ENCODE measurements at regions not wholly inside any gene's neighbourhood (a gene's known extent, or its start where the extent isn't known, plus 50 kb on each side); places are given as distances from the start of the nearest gene placed in this dataset.

DNA sequence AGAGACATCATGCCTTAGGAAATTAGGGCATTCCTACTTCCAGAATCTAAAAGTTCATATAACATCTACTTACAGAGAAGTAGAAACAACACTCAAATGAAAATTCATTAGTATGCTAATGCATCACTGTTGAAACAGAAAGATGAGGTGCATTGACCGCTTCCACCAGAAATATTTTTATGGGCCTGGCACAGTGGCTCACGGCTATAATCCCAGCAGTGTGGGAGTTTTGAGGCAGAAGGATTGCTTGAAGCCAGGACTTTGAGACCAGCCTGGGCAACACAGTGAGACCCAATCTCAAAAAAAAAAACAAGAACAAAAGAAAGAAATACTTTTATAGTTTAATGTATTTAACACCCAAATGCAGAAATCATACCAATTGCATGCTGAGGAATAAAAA, 220.9 kb downstream of the SKIDA1 start:
- Histone ChIP-seq H3K27ac (no peak overlapping the region), H3K4me3 (no peak overlapping the region), H3K4me1 (replicated peaks in 1 of 2) (no peaks in the 10 kb centered on the region)
- in situ Hi-C loops (cut with MboI; ENCODE audit: low pct_unique_long_range_greater_than_20kb in 2 of 9, low sequenced_read_pairs in 9 of 9, unreplicated experiment in 9 of 9) = loop anchor here in 2 of 9 experiments (25.0 kb wide), 2 partner anchors 108 to 633 kb away; no protein-coding TSS in a partner anchor
- no peak for ATAC-seq (replicated peaks in 6 of 8)
- 83 to 100% (median 100%) methylated on average over 1 to 2 of the region's 2 CpGs; no CpG with 5 or more reads in 2 of the 10 experiments for WGBS, 10 experiments

DNA sequence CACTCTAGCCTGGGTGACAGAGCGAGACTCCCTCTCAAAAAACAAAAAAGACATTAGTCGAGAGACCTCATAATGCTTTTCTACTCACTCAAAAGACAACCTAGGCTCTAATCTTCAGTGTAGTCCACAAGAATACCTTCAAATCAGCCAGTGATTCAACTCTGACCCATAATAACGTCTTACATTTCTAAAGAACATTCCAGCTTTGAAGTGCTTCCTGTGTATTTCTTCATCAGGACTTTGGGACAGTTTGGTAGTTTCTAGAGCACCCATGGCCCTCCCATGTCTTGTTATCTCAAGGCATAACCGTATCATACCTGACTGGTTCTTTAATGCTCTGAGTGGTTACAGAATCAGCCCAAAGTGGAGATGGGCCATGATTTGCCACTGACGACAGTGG, 221.3 kb downstream of the SKIDA1 start:
- H3K27ac ChIP-seq = no peak overlapping the region
- in situ Hi-C loops (cut with MboI; ENCODE audit: low pct_unique_long_range_greater_than_20kb in 2 of 9, low sequenced_read_pairs in 9 of 9, unreplicated experiment in 9 of 9) = loop anchor here in 2 of 9 experiments (25.0 kb wide), 2 partner anchors 108 to 633 kb away; no protein-coding TSS in a partner anchor
- no peak for ATAC-seq (replicated peaks in 6 of 8)

DNA sequence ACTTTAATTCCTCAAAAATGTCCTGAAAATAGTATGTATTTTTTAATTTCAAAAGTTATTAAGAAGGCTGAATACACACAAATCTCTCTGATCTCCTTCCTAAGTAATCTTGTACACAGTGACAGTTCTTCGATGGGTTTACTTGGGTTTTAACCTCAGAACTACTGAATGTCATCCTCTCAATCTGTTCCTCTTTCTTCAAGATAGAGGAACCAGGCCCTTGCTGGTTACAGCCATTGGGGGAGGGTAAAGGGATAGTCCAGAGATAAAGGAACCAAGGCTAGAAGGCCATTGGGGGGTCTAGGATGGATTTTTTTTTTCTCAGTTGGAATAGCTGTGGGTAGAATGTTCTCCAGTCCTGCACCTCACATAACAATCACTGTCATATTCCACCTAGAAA, 224.9 kb downstream of the SKIDA1 start:
- Histone ChIP-seq H3K27ac (no peak overlapping the region), H3K4me3 (no peak overlapping the region), H3K4me1 (replicated peaks in 1 of 2) (peaks cover 10 to 17% of the 10 kb centered on the region in 2 donors)
- ATAC-seq (replicated peaks in 6 of 8) = no peak
- WGBS, 10 experiments = 57 to 100% (median 87%) methylated on average over 1 of the region's 1 CpG; no CpG with 5 or more reads in 2 of the 10 experiments
- in situ Hi-C loops (cut with MboI; ENCODE audit: low pct_unique_long_range_greater_than_20kb in 2 of 9, low sequenced_read_pairs in 9 of 9, unreplicated experiment in 9 of 9) = loop anchor here in 2 of 9 experiments (25.0 kb wide), 2 partner anchors 112 to 637 kb away; no protein-coding TSS in a partner anchor

More for the DNA sequence above, 221.3 kb downstream of the SKIDA1 start:
- WGBS, 10 experiments = 69 to 94% (median 74%) methylated on average over 2 to 4 of the region's 5 CpGs; no CpG with 5 or more reads in 3 of the 10 experiments
- H3K4me3 ChIP-seq = no peak overlapping the region
- no peaks in the 10 kb centered on the region for H3K4me1 ChIP-seq (replicated peaks in 1 of 2)

DNA sequence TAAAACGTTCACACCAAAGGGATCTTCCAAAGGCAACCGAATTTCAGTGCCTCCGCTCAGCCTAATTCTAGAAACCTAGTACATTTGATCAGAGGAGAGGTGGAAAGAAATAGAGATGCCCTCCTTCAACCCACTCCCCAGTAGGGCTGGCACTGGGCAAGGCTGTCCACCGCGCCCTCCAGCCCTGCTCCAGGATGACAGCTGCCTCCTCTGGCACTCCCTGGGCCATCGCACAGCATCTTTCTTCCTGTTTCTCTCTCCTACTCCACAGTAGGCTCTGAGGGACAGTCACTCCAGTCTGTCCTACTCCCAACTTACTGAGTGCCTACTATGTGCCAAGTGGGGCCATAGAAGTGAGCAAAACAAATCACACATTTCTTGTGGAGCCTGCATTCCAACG, 226.2 kb downstream of the SKIDA1 start:
- WGBS, 10 experiments = 40 to 100% (median 86%) methylated on average over 1 to 6 of the region's 7 CpGs; no CpG with 5 or more reads in 1 of the 10 experiments

DNA sequence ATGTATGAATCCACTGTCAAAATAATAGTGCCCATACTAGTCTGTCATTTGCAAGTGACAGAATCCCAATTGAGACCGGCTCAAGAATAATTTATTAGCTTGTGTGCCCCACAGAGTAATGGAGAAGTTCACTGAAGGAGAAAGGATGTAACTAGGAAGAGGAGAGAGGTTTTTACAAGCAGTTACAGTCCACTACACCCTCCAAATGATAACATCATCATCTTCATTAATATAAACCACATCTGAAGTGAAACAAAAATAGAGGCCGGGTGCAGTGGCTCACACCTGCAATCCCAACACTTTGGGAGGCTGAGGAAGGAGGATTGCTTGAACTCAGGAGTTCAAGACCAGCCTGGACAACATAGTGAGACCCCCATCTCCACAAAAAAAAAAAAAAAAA, 226.8 kb downstream of the SKIDA1 start:
- peaks cover 16 to 26% of the 10 kb centered on the region in 2 donors for H3K4me1 ChIP-seq (replicated peaks in 1 of 2)
- no peak overlapping the region for H3K4me3 ChIP-seq
- in situ Hi-C loops (cut with MboI; ENCODE audit: low pct_unique_long_range_greater_than_20kb in 2 of 9, low sequenced_read_pairs in 9 of 9, unreplicated experiment in 9 of 9) = loop anchor here in 6 of 9 experiments (25.0 kb wide), 2 partner anchors 189 to 439 kb away; no protein-coding TSS in a partner anchor
- 53 to 100% (median 89%) methylated on average over 1 to 2 of the region's 2 CpGs; no CpG with 5 or more reads in 4 of the 10 experiments for WGBS, 10 experiments
- ATAC-seq (replicated peaks in 6 of 8) = no peak
- no peak overlapping the region for H3K27ac ChIP-seq

More for the DNA sequence above, 226.2 kb downstream of the SKIDA1 start:
- ATAC-seq (replicated peaks in 6 of 8) = no peak
- H3K27ac ChIP-seq = no peak overlapping the region
- peaks cover 10 to 21% of the 10 kb centered on the region in 2 donors for H3K4me1 ChIP-seq (replicated peaks in 1 of 2)
- H3K4me3 ChIP-seq = no peak overlapping the region
- in situ Hi-C loops (cut with MboI; ENCODE audit: low pct_unique_long_range_greater_than_20kb in 2 of 9, low sequenced_read_pairs in 9 of 9, unreplicated experiment in 9 of 9) = loop anchor here in 6 of 9 experiments (25.0 kb wide), 2 partner anchors 188 to 438 kb away; no protein-coding TSS in a partner anchor

DNA sequence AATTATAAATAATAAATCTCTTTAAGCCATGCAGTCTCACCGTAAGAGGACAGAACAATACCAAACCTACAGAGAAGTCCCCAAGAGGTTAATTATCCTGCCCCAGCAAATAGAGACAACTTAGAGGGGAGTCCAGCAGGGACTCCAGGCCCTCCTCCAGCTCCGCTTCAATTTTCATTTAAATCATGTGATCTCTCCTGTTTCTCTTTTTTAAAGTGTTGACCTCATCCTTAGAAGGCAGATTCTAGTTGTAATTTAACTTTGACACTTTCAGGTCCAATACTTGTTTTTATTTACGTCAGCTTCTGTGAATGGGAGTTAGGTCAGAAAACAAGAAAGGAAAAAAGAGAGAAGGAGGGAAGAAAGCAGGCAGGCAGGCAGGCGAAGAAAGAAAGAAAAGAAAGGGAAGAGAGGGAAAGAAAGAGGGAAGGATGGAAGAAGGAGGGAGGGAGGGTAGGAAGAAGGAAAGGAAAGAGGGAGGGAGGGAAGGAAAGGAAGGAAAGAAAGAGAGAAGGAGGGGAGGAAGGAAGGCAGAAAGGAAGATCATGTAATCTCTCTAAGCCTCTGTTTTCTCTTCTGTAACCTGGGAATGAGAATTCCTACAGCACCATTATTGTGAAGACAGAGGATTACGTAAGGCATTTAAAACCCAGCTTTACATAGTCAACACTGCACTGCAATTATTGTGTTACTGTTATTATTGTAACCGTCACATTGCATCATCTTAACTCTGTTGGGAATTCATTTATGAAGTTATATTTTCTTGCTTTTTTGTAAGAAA, 227.7 kb downstream of the SKIDA1 start:
- in situ Hi-C loops (cut with MboI; ENCODE audit: low pct_unique_long_range_greater_than_20kb in 2 of 9, low sequenced_read_pairs in 9 of 9, unreplicated experiment in 9 of 9) = loop anchor here in 6 of 9 experiments (25.0 kb wide), 2 partner anchors 190 to 440 kb away; no protein-coding TSS in a partner anchor
- Histone ChIP-seq H3K4me3 (no peak overlapping the region), H3K27ac (no peak overlapping the region), H3K4me1 (replicated peaks in 1 of 2) (peaks cover 25 to 35% of the 10 kb centered on the region in 2 donors)
- 0 to 88% (median 73%) methylated on average over 1 to 6 of the region's 6 CpGs for WGBS, 10 experiments
- ATAC-seq (replicated peaks in 6 of 8) = peak in 5 of 8 experiments; percentile 17 to 72 (median 46)

DNA sequence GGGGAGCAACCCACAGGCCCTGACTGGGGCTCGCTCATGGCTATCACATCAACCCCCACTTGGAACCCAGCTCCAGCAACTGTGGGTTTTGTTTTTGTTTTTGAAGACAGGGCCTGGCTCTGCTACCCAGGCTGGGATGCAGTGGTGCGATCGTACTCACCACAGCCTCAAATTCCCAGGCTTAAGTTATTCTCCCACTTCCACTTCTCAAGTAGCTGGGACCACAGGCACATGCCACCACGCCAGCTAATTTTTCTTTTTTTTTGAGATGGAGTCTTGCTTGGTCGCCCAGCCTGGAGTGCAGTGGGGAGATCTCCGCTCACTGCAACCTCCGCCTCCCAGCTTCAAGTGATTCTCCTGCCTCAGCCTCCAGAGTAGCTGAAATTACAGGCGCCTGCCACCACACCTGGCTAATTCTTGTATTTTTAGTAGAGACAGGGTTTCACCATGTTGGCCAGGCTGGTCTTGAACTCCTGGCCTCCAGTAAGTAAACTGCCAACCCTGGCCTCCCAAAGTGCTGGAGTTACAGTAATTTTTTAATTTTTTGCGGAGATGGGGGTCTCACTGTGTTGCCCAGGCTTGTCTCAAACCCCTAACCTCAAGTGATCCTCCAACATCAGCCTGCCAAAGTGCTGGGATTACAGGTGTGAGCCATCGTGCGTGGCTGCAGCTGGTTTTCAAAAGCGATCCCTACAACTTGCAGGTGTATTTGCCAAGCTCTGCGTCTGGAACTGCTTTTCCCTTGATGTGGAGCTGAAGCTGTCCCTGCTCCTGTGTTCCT, 228.7 kb downstream of the SKIDA1 start:
- Histone ChIP-seq H3K4me1 (replicated peaks in 1 of 2) (peaks cover 35 to 39% of the 10 kb centered on the region in 2 donors), H3K27ac (no peak overlapping the region), H3K4me3 (no peak overlapping the region)
- no peak for ATAC-seq (replicated peaks in 6 of 8)
- 57 to 100% (median 92%) methylated on average over 1 to 6 of the region's 13 CpGs; no CpG with 5 or more reads in 2 of the 10 experiments for WGBS, 10 experiments
- in situ Hi-C loops (cut with MboI; ENCODE audit: low pct_unique_long_range_greater_than_20kb in 2 of 9, low sequenced_read_pairs in 9 of 9, unreplicated experiment in 9 of 9) = loop anchor here in 6 of 9 experiments (25.0 kb wide), 2 partner anchors 191 to 441 kb away; no protein-coding TSS in a partner anchor

DNA sequence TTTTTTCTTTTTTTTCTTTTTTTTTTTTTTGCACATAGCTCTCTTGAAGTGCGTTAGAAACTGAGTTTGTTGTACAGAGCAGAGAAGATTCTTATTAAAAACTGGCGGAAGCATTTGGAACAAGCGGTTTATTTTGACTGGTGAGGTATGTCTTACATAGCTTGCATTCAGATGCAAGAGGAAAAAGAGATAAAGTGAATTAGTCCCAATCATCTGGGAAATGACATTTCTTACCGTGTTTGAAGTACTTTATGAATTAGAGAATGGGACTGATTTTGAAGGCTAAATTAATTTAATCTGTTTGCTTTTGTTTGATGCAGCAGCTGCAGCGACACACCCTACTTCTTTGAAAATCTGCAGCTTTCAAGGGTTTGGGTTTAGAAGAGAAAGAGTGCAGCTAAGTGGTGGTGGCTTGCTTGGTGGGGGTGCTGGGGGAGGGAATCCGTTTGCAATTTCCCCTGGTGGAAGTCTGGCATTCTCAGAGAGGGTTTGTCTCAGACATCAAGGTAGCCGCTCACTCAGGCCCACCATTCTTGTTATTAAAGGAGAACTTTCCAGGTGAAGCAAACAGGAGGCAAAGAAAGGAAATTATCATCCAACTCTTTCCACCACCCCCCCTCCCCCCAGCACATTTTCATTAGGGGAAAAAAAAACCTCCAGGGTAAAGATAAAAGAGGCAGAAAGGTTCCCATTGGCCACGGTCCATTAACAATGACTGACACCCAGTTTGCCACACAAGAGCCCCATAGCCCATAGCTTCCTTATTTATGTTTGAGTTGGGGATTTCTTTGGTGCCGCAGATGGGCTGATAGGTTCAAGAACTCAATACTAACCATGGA, 231.7 kb downstream of the SKIDA1 start:
- WGBS, 10 experiments = 17 to 57% (median 31%) methylated on average over 2 to 6 of the region's 9 CpGs
- H3K4me1 ChIP-seq (replicated peaks in 1 of 2) = peaks cover 35 to 38% of the 10 kb centered on the region in 2 donors
- ATAC-seq (replicated peaks in 6 of 8) = no peak
- in situ Hi-C loops (cut with MboI; ENCODE audit: low pct_unique_long_range_greater_than_20kb in 2 of 9, low sequenced_read_pairs in 9 of 9, unreplicated experiment in 9 of 9) = loop anchor here in 6 of 9 experiments (25.0 kb wide), 2 partner anchors 194 to 444 kb away; no protein-coding TSS in a partner anchor
- no peak overlapping the region for H3K4me3 ChIP-seq
- H3K27ac ChIP-seq = no peak overlapping the region

DNA sequence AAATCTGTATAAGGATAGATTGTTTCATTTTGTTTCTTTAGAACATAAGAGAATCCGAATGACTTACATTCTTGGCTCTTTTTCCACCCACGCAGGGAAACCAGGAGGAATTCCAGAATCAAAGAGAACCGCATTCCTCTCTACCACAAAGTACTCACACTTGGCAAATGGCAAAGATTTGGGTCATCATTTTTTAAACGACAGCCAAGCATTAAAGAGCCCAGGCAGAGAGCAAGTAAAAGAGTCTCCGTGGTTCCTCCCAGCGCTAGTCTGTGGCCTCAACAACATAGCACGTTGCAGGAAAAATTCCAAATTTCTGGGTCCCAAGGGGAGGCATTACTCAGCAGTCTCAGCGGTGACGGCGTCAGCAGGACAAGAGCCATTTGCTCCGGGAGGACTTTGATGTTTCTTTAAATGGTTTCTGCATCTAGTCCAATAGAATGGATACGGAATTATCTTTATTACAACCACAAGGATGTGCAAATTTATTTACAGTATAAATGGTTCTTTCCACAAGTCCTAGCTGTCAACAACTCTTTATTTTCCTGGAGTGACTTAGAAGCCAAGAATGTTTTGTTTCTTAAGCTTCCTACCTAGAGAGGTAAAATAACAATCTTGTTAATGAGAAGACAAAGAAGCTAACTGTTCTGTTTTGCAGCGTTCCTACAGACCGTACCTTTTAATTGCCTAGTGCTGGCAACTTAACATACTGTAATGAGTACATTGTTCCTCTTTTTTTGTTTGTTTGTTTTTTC, 232.5 kb downstream of the SKIDA1 start:
- WGBS, 10 experiments = 0 to 10% (median 5%) methylated on average over 3 to 13 of the region's 14 CpGs
- peaks cover 30 to 31% of the 10 kb centered on the region in 2 donors for H3K4me1 ChIP-seq (replicated peaks in 1 of 2)

DNA sequence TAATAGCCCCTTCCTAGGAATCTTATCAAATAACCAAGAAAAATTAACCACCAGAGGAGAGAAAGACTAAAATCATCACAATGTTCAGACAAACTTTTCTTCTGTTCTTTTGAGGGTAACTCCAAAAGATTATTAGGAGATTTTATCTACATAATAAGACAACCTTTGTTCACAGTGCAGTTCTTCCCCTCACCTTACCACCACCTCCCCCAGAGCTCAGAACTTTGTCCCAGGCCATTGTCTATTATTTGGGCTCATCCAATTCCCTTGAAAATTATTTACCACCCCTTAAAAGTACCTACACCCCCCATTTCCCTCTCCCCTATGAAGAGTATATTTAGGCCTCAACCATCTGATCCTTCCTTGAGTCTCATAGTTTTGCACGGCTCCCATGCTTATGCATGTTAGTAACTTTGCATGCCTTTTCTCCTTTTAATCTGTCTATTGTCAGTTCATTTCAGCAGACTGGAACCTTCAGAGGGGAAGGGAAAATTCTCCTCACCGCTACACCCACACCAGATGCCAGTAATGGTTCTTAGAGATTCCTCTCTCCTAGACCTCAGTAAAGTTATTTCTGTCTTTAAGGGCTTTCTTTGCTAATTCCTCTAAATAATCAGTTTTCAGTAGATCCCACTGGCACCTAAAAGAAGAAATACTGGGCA, 234.9 kb downstream of the SKIDA1 start:
- no peak for ATAC-seq (replicated peaks in 6 of 8)
- in situ Hi-C loops (cut with MboI; ENCODE audit: low pct_unique_long_range_greater_than_20kb in 2 of 9, low sequenced_read_pairs in 9 of 9, unreplicated experiment in 9 of 9) = loop anchor here in 6 of 9 experiments (25.0 kb wide), 2 partner anchors 197 to 447 kb away; no protein-coding TSS in a partner anchor
- no peak overlapping the region for H3K4me3 ChIP-seq
- 33 to 100% (median 77%) methylated on average over 1 to 2 of the region's 2 CpGs; no CpG with 5 or more reads in 3 of the 10 experiments for WGBS, 10 experiments
- H3K4me1 ChIP-seq (replicated peaks in 1 of 2) = peaks cover 24% of the 10 kb centered on the region in 2 donors
- no peak overlapping the region for H3K27ac ChIP-seq

More for the DNA sequence above, 232.5 kb downstream of the SKIDA1 start:
- in situ Hi-C loops (cut with MboI; ENCODE audit: low pct_unique_long_range_greater_than_20kb in 2 of 9, low sequenced_read_pairs in 9 of 9, unreplicated experiment in 9 of 9) = loop anchor here in 6 of 9 experiments (25.0 kb wide), 2 partner anchors 194 to 444 kb away; no protein-coding TSS in a partner anchor
- ATAC-seq (replicated peaks in 6 of 8) = peak; percentile 77 to 94 (median 90)
- Histone ChIP-seq H3K4me3 (peak overlapping the region in 2 of 5 donors; percentile 3 to 14), H3K27ac (no peak overlapping the region)

DNA sequence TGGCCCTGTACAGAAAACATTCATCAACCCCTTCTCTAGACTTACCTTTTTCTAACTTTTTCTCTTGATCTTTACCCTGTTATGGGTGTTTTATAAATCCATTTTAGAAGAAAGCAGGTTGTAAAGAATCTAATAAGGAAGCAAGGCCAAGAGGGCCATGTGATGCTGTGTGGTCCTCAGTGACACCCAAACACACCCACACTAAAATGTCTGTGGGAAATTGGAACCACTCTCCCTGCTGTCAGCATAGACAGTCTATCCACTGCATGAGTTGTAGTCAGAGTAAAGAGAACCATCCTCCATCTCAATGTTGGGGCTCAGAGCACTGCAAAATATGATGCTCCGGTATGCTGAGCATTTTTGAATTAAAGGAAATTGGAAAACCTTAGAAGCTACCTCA, 235.5 kb downstream of the SKIDA1 start:
- in situ Hi-C loops (cut with MboI; ENCODE audit: low pct_unique_long_range_greater_than_20kb in 2 of 9, low sequenced_read_pairs in 9 of 9, unreplicated experiment in 9 of 9) = loop anchor here in 6 of 9 experiments (25.0 kb wide), 2 partner anchors 197 to 447 kb away; no protein-coding TSS in a partner anchor
- no peak for ATAC-seq (replicated peaks in 6 of 8)
- 80 to 100% (median 100%) methylated on average over 1 of the region's 1 CpG; no CpG with 5 or more reads in 3 of the 10 experiments for WGBS, 10 experiments
- Histone ChIP-seq H3K27ac (no peak overlapping the region), H3K4me3 (no peak overlapping the region), H3K4me1 (replicated peaks in 1 of 2) (peaks cover 24 to 30% of the 10 kb centered on the region in 2 donors)
